A549 (cell line): ENCODE measurements at regions not wholly inside any gene's neighbourhood (a gene's known extent, or its start where the extent isn't known, plus 50 kb on each side); places are given as distances from the start of the nearest gene placed in this dataset.

Experiments used
- EP300 ChIP-seq, 2 experiments: fragments of >200 bp; sonication (Bioruptor Twin); formaldehyde crosslinking; IDR thresholded peaks; 2 replicates in 1 of 2; 3 replicates in 1 of 2; pipeline ENCODE4 v1.6.1; 2016 to 2017
- TF ChIP-seq, protein P1 (sequence below): fragments of >200 bp; sonication (Bioruptor Twin); formaldehyde crosslinking; IDR thresholded peaks from 3 replicates; pipeline ENCODE4 v1.5.1; 2016
- TF ChIP-seq, protein P2 (sequence below): fragments of 450-650 bp; IDR thresholded peaks from 2 replicates; pipeline ENCODE4 v1.6.1; 2014; ENCODE audit warnings: antibody characterized with exemption

DNA sequence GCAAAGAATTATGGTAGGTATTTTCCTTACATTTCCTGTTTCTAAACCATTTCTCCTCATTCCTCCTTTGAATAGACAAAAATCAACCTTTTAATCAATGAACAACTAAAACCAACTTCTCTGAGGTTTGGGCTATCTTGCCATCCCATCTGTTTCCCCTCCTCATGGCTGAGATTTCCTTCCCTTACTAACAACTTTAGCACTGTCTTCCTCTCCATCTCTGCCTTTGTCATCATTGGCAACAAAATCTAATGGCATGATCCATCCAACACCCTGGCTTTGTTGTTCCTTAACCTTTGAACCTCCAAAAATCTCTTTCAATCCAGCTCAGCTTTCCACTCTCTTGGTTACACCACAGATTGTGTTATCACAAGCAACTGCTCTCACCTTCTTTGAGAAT lies 95.3 kb upstream of the FAM136A start:
- TF ChIP-seq, protein P1, sequence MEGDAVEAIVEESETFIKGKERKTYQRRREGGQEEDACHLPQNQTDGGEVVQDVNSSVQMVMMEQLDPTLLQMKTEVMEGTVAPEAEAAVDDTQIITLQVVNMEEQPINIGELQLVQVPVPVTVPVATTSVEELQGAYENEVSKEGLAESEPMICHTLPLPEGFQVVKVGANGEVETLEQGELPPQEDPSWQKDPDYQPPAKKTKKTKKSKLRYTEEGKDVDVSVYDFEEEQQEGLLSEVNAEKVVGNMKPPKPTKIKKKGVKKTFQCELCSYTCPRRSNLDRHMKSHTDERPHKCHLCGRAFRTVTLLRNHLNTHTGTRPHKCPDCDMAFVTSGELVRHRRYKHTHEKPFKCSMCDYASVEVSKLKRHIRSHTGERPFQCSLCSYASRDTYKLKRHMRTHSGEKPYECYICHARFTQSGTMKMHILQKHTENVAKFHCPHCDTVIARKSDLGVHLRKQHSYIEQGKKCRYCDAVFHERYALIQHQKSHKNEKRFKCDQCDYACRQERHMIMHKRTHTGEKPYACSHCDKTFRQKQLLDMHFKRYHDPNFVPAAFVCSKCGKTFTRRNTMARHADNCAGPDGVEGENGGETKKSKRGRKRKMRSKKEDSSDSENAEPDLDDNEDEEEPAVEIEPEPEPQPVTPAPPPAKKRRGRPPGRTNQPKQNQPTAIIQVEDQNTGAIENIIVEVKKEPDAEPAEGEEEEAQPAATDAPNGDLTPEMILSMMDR = no peak
- no peak for TF ChIP-seq EP300 (IDR thresholded peaks at IDR 0.05)
- TF ChIP-seq, protein P2, sequence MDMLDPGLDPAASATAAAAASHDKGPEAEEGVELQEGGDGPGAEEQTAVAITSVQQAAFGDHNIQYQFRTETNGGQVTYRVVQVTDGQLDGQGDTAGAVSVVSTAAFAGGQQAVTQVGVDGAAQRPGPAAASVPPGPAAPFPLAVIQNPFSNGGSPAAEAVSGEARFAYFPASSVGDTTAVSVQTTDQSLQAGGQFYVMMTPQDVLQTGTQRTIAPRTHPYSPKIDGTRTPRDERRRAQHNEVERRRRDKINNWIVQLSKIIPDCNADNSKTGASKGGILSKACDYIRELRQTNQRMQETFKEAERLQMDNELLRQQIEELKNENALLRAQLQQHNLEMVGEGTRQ = no peak
